ENCODE measurements at regions not wholly inside any gene's neighbourhood (a gene's known extent, or its start where the extent isn't known, plus 50 kb on each side); places are given as distances from the start of the nearest gene placed in this dataset.

DNA sequence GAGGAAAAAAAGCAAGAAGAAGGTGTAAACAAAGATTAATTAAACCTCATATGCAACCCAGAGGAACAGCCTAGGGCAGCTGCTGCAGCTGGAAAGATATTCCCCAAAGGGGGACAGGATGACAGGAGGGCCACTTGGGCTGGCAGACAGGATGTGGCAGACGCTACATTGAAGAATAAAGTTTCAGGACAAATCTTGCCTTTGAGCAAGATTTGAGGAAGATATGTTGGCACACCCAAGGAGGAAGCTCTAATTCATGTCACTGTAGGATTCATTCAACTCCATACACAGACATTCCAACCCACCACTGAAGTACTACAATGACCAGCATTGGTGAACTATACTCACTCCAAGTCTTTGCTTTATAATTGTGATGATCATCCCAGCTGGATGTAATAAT is 504.0 kb downstream of the SHQ1 start:
- Histone ChIP-seq H3K23ac (ENCODE audit: insufficient read length, low read depth, low read length) (no peak overlapping the region), H2BK15ac (ENCODE audit: low read depth, low read length) (no peak overlapping the region), H3K4me2 (ENCODE audit: insufficient read depth, insufficient read length, low read length) (no peak overlapping the region), H2BK12ac (ENCODE audit: insufficient read length, low read depth, low read length) (no peak overlapping the region), H3K27me3 (ENCODE audit: insufficient read depth, low read length) (no peaks in the 10 kb centered on the region), H3K4me1 (ENCODE audit: insufficient read depth, low read length) (no peaks in the 10 kb centered on the region), H4K5ac (ENCODE audit: insufficient read length, low read depth, low read length) (no peak overlapping the region), H3K23me2 (ENCODE audit: insufficient read length, low read depth, low read length, poor library complexity, severe bottlenecking) (no peaks in the 10 kb centered on the region), H2AK5ac (ENCODE audit: insufficient read length, low read length) (no peak overlapping the region), H2BK20ac (ENCODE audit: low read depth, low read length, poor library complexity, severe bottlenecking) (no peak overlapping the region), H3K56ac (ENCODE audit: insufficient read length, low read depth, low read length) (no peak overlapping the region), H3K9me3 (ENCODE audit: control insufficient read depth, low read depth, low read length) (no peaks in the 10 kb centered on the region), H3K9ac (ENCODE audit: extremely low read depth, insufficient read length, low read length) (no peak overlapping the region), H3K79me1 (ENCODE audit: insufficient read depth, low read depth, low read length, poor library complexity, severe bottlenecking) (no peaks in the 10 kb centered on the region), H3K79me2 (ENCODE audit: insufficient read depth, low read length) (no peaks in the 10 kb centered on the region), H3K4ac (ENCODE audit: low read depth, low read length) (no peak overlapping the region), H3K27ac (ENCODE audit: insufficient read length, low read depth, low read length) (no peak overlapping the region), H4K8ac (replicated peaks; ENCODE audit: insufficient read length, low read depth, low read length) (no peak overlapping the region), H3T11ph (ENCODE audit: low read length) (no peak overlapping the region), H3K18ac (ENCODE audit: insufficient read length, low read depth, low read length) (no peak overlapping the region), H2BK5ac (ENCODE audit: insufficient read length, low read length) (no peak overlapping the region), H4K91ac (ENCODE audit: insufficient read length, low read depth, low read length) (no peak overlapping the region), H4K20me1 (ENCODE audit: control insufficient read depth, insufficient read depth, insufficient read length) (no peaks in the 10 kb centered on the region), H3K14ac (ENCODE audit: insufficient read depth, low read length) (no peak overlapping the region), H2AFZ (ENCODE audit: low read length) (no peak overlapping the region), H2BK120ac (ENCODE audit: low read depth, low read length, poor library complexity, severe bottlenecking) (no peak overlapping the region)
- Mint-ChIP-seq H3K4me1 (peaks cover 13 to 16% of the 10 kb centered on the region in 2 experiments), H3K4me3 (no peak overlapping the region), H3K36me3 (ENCODE audit: insufficient read depth in 1 of 3, low read depth in 3 of 3) (no peaks in the 10 kb centered on the region), H3K27ac (peak overlapping the region in 1 of 3 experiments; percentile 4; a peak in 1 of 7 replicates), H3K27me3 (ENCODE audit: low read depth) (no peaks in the 10 kb centered on the region), H3K9me3 (no peaks in the 10 kb centered on the region; a peak in 1 of 5 replicates)
- no peak for DNase-seq
- no CpG with 5 or more reads among the region's 1 CpG for WGBS (ENCODE audit: extremely low coverage, insufficient read length, low lambda C conversion rate)
- TF ChIP-seq, protein P1, sequence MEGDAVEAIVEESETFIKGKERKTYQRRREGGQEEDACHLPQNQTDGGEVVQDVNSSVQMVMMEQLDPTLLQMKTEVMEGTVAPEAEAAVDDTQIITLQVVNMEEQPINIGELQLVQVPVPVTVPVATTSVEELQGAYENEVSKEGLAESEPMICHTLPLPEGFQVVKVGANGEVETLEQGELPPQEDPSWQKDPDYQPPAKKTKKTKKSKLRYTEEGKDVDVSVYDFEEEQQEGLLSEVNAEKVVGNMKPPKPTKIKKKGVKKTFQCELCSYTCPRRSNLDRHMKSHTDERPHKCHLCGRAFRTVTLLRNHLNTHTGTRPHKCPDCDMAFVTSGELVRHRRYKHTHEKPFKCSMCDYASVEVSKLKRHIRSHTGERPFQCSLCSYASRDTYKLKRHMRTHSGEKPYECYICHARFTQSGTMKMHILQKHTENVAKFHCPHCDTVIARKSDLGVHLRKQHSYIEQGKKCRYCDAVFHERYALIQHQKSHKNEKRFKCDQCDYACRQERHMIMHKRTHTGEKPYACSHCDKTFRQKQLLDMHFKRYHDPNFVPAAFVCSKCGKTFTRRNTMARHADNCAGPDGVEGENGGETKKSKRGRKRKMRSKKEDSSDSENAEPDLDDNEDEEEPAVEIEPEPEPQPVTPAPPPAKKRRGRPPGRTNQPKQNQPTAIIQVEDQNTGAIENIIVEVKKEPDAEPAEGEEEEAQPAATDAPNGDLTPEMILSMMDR (conservative IDR thresholded peaks at IDR 0.05): no peak

All from H9 (cell line).